ENCODE measurements at regions not wholly inside any gene's neighbourhood (a gene's known extent, or its start where the extent isn't known, plus 50 kb on each side); places are given as distances from the start of the nearest gene placed in this dataset.

- no peak for ATAC-seq (replicated peaks in 6 of 8)
- Histone ChIP-seq H3K4me3 (no peak overlapping the region), H3K27ac (no peak overlapping the region), H3K4me1 (replicated peaks in 1 of 2) (no peaks in the 10 kb centered on the region)
- in situ Hi-C loops (cut with MboI; ENCODE audit: low pct_unique_long_range_greater_than_20kb in 2 of 9, low sequenced_read_pairs in 9 of 9, unreplicated experiment in 9 of 9), result no loop called here
Observed at GRCh38 chr11:27563201-27563600, 56.6 kb upstream of the LIN7C start.

- 63 to 92% (median 84%) methylated on average over 1 to 3 of the region's 3 CpGs for WGBS, 10 experiments
- no peak overlapping the region for H3K27ac ChIP-seq
- in situ Hi-C loops (cut with MboI; ENCODE audit: low pct_unique_long_range_greater_than_20kb in 2 of 9, low sequenced_read_pairs in 9 of 9, unreplicated experiment in 9 of 9), result no loop called here
- ATAC-seq (replicated peaks in 6 of 8), result no peak
- no peaks in the 10 kb centered on the region for H3K4me1 ChIP-seq (replicated peaks in 1 of 2)
- no peak overlapping the region for H3K4me3 ChIP-seq
Observed at GRCh38 chr11:27558401-27558800, 51.8 kb upstream of the LIN7C start.

GRCh38 chr11:27557226-27557625 lies 50.7 kb upstream of the LIN7C start:
- 76 to 100% (median 99%) methylated on average over 1 to 3 of the region's 3 CpGs; no CpG with 5 or more reads in 2 of the 10 experiments for WGBS, 10 experiments
- Histone ChIP-seq H3K27ac (no peak overlapping the region), H3K4me1 (replicated peaks in 1 of 2) (no peaks in the 10 kb centered on the region), H3K4me3 (no peak overlapping the region)
- in situ Hi-C loops (cut with MboI; ENCODE audit: low pct_unique_long_range_greater_than_20kb in 2 of 9, low sequenced_read_pairs in 9 of 9, unreplicated experiment in 9 of 9), result no loop called here
- no peak for ATAC-seq (replicated peaks in 6 of 8)

Measured in motor neuron (in vitro differentiated cells).